ENCODE measurements at regions not wholly inside any gene's neighbourhood (a gene's known extent, or its start where the extent isn't known, plus 50 kb on each side); places are given as distances from the start of the nearest gene placed in this dataset.

DNA sequence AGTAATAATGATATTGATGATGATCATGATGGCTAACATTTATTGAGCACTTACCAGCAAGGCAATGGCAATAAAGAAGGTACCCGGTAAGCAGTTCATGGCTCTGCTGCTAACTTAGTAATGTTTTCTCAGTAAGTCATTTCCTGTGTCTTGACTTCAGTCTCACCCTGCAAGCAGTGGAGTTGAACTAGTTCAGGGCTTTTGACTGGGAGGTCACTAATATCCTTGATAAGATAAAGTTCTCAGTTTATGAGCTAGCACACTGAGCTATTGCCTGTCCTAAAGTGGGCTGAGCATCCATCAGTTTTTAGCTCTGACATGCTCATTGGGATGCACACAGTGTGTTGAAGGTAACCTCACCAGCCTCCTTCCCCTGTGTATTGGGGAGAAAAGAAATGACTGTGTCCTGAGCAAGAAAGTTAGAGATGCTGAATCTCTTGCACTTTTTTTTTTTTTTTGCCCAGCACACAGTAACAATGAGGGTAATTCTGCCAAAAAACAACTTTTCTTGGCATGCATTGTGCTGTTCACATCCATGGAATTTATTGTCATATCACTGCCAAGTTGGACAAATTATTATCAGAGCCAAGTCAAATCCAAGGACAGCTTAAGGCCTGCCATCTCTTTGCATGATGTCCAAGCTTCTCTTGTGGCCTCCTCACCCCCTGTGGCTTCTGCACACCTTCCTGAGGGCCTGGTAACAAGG lies 55.5 kb upstream of the GADD45A start:
- Histone ChIP-seq H3K36me3 (ENCODE audit: control insufficient read depth, insufficient read depth, low read length) (no peaks in the 10 kb centered on the region), H3K27me3 (ENCODE audit: control insufficient read depth, insufficient read depth, low read length) (no peaks in the 10 kb centered on the region), H3K27ac (ENCODE audit: low read length) (peak overlapping the region; percentile 54), H3K9me3 (ENCODE audit: control insufficient read depth, low read depth, low read length) (no peaks in the 10 kb centered on the region), H3K4me1 (ENCODE audit: control insufficient read depth, insufficient read depth, low read length) (peaks cover 49% of the 10 kb centered on the region), H3K4me3 (ENCODE audit: low read length) (no peak overlapping the region)
- peak in 1 of 2 donors; percentile 35 for DNase-seq
- WGBS (ENCODE audit: insufficient coverage, low lambda C conversion rate), result 40% methylated on average over 1 of the region's 1 CpG

DNA sequence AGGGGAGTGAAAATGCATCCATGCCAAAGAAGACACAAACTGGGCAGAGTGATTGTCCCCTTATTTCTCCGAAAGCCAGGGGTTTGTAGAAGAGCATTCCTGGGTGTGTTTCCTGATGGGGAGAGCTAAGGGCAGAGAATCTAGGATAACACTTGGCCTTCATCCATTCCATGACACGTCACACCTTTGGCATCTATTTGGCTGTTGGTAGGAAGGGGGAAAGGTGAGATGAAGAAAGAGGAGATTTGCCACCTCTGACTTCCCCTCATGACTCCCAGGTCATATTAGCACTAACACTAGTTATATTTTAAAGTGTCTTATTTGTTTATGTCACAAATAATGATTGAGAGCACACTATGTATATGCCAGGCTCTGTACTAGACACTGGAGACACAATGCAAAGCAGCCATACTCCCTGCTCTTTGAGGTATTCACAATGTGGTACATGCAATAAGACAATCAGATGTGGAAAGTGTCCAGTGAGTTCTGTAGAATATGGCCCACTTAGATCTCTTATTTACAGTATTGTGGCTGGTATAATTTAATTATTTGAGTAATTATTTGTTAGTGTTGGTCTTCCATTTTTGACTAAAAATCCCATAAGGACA lies 54.5 kb upstream of the GADD45A start:
- no peaks in the 10 kb centered on the region for H3K36me3 ChIP-seq (ENCODE audit: control insufficient read depth, insufficient read depth, low read length)
- peak overlapping the region; percentile 95 for H3K27ac ChIP-seq (ENCODE audit: low read length)
- no peaks in the 10 kb centered on the region for H3K9me3 ChIP-seq (ENCODE audit: control insufficient read depth, low read depth, low read length)
- DNase-seq, result no peak
- H3K27me3 ChIP-seq (ENCODE audit: control insufficient read depth, insufficient read depth, low read length), result no peaks in the 10 kb centered on the region
- peaks cover 57% of the 10 kb centered on the region for H3K4me1 ChIP-seq (ENCODE audit: control insufficient read depth, insufficient read depth, low read length)
- H3K4me3 ChIP-seq (ENCODE audit: low read length), result no peak overlapping the region
- no CpG with 5 or more reads among the region's 2 CpGs for WGBS (ENCODE audit: insufficient coverage, low lambda C conversion rate)

DNA sequence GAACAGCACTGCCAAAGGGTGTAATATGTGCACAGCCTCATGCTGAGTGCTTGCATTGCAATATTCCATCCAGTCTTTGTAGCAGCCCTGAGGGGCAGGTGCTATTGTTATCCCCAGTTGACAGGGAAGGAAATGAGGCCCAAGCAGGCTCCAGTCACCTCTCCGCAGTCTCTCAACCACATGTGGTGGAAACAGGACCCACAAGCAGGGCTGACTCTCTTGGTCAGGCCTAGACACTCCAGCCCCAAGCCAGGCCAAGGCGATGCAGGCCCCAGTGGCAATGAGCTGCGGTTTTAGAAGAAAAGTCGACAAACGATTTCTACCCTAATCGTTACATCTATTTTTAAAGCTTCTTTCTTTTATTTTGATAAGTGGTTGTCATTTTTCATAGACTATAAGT lies 52.6 kb upstream of the GADD45A start:
- WGBS (ENCODE audit: insufficient coverage, low lambda C conversion rate), result 100% methylated on average over 2 of the region's 6 CpGs
- Histone ChIP-seq H3K4me3 (ENCODE audit: low read length) (no peak overlapping the region), H3K27ac (ENCODE audit: low read length) (peak overlapping the region; percentile 95), H3K27me3 (ENCODE audit: control insufficient read depth, insufficient read depth, low read length) (no peaks in the 10 kb centered on the region), H3K36me3 (ENCODE audit: control insufficient read depth, insufficient read depth, low read length) (no peaks in the 10 kb centered on the region), H3K4me1 (ENCODE audit: control insufficient read depth, insufficient read depth, low read length) (peaks cover 57% of the 10 kb centered on the region), H3K9me3 (ENCODE audit: control insufficient read depth, low read depth, low read length) (no peaks in the 10 kb centered on the region)
- no peak for DNase-seq

DNA sequence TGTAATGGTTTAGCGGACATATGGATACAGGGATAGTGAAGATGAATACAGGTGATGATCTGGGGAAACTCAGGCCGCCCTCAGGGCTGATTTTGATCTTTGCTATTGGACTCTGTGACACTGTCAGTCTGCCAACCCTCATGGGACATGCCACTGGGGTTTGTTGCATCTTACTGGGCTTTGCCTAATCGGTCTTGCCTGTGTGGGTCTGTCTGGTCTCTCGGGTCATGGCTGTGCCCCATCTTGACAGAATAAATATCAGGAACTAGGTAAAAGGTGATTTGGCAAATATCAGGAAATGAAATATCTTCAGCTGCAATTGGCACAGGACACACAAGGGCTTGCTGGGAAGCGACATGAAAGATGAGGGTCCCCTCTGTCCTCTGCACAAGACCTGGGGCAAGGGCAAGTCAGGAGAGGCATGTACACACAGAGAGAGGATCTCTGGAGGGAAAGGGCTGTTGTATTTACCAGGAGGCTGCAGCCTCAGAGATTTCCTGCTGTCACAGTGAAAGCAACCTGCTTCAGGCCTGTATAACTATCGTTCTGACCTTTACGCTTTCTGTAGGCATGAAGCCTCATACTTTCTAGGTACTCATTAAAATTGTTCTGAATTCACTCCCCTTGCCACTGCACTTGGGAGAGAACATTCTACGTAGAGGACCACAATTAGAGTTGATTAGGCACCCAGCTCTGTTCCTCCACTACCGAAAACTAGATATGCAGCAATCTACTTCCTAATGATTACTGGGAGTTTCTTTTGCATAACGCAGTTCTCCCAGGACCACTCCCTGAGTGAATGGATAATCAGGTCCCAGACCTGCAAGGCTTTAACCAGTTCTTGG lies 52.0 kb upstream of the GADD45A start:
- Histone ChIP-seq H3K27ac (ENCODE audit: low read length) (peak overlapping the region; percentile 95), H3K4me3 (ENCODE audit: low read length) (no peak overlapping the region), H3K9me3 (ENCODE audit: control insufficient read depth, low read depth, low read length) (no peaks in the 10 kb centered on the region), H3K36me3 (ENCODE audit: control insufficient read depth, insufficient read depth, low read length) (no peaks in the 10 kb centered on the region), H3K27me3 (ENCODE audit: control insufficient read depth, insufficient read depth, low read length) (no peaks in the 10 kb centered on the region), H3K4me1 (ENCODE audit: control insufficient read depth, insufficient read depth, low read length) (peaks cover 57% of the 10 kb centered on the region)
- WGBS (ENCODE audit: insufficient coverage, low lambda C conversion rate), result no CpG with 5 or more reads among the region's 10 CpGs
- DNase-seq, result peak; percentile 48 to 87

DNA sequence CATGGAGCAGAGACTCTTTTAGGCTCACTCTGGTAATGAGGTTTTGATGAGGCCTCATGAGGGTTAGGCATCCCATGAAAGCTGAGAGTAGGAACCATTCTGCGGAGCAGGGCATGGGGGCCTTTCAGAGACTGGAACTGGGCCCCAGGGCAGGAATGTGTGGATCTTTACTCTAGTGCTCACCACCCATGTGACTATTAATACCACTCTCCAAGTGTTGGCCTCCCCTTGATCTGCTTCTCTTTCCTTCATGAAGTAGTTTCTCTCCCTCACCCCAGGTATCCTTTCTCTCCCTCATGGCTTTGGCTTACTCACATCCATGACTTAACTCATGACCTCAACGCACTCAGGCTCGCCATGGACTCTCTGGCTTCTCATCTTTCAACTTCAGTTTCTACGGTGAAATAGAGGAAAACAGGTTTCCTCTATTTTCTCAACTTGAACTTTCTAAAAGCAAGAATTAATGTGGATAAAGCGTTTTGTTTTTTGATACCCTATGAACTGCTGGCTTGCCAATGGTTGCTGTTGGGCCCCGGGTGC lies 50.5 kb upstream of the GADD45A start:
- Histone ChIP-seq H3K27me3 (ENCODE audit: control insufficient read depth, insufficient read depth, low read length) (no peaks in the 10 kb centered on the region), H3K4me3 (ENCODE audit: low read length) (no peak overlapping the region), H3K9me3 (ENCODE audit: control insufficient read depth, low read depth, low read length) (no peaks in the 10 kb centered on the region), H3K36me3 (ENCODE audit: control insufficient read depth, insufficient read depth, low read length) (no peaks in the 10 kb centered on the region), H3K4me1 (ENCODE audit: control insufficient read depth, insufficient read depth, low read length) (peaks cover 47% of the 10 kb centered on the region), H3K27ac (ENCODE audit: low read length) (peak overlapping the region; percentile 95)
- DNase-seq, result peak in 1 of 2 donors; percentile 42
- WGBS (ENCODE audit: insufficient coverage, low lambda C conversion rate), result 94% methylated on average over 2 of the region's 6 CpGs

DNA sequence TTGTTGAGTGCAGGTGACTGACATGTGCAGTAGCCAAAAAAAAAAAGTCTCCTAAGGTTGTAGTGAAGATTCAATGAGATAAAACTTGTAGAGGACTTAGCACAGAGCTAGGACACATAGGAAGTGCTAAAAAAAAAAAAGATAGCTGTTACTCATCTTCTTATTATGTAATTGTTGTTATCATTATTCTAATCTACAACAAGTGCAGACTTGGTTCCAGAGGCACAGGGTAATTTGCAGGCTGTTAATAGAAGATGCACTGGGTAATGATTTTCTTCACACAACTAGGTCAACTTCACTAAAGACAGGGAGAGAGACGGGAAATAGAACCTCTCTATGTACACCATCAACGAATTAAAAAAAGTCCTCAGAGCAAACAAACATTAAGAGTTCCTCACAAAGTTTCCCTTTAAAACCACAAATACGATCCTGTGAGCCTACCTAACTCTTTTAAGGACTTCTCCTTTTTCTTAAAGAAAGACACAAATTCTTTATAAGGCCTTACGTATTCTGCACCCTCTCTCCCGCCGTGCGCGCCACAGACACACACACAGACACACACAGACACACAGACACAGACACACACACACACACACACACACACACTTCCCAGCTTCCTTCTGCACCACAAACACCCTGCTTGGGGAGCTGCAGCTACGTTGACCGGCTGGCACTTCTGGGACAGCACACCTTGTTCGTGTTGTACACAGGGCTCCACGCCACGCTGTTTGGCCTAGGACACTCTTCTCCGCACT lies 49.8 kb upstream of the GADD45A start:
- H3K36me3 ChIP-seq (ENCODE audit: control insufficient read depth, insufficient read depth, low read length), result no peaks in the 10 kb centered on the region
- H3K9me3 ChIP-seq (ENCODE audit: control insufficient read depth, low read depth, low read length), result no peaks in the 10 kb centered on the region
- 90% methylated on average over 2 of the region's 14 CpGs for WGBS (ENCODE audit: insufficient coverage, low lambda C conversion rate)
- no peaks in the 10 kb centered on the region for H3K27me3 ChIP-seq (ENCODE audit: control insufficient read depth, insufficient read depth, low read length)
- peak overlapping the region; percentile 95 for H3K27ac ChIP-seq (ENCODE audit: low read length)
- H3K4me1 ChIP-seq (ENCODE audit: control insufficient read depth, insufficient read depth, low read length), result peaks cover 47% of the 10 kb centered on the region
- DNase-seq, result no peak
- no peak overlapping the region for H3K4me3 ChIP-seq (ENCODE audit: low read length)
